Esophagus muscularis mucosa (tissue), 3 donors: ENCODE measurements at regions not wholly inside any gene's neighbourhood (a gene's known extent, or its start where the extent isn't known, plus 50 kb on each side); places are given as distances from the start of the nearest gene placed in this dataset.

Experiments
- CTCF ChIP-seq, 3 experiments: fragments of 200-600 bp in 2 of 3; fragments of 450-650 bp in 1 of 3; sonication (generic) in 2 of 3; IDR thresholded peaks; one replicate each; pipeline ENCODE4 v1.5.1; 2017 to 2019; ENCODE audit warnings: antibody characterized with exemption in 3 of 3, mild to moderate bottlenecking in 2 of 3, moderate library complexity in 1 of 3
- POLR2AphosphoS5 ChIP-seq, 2 donors: sonication (generic); formaldehyde crosslinking; IDR thresholded peaks; one replicate each; pipeline ENCODE4 v1.6.1; 2017; ENCODE audit warnings: antibody characterized with exemption in 2 of 2

- TF ChIP-seq CTCF (IDR thresholded peaks at IDR 0.05) (no peak), POLR2AphosphoS5 (IDR thresholded peaks at IDR 0.05) (no peak)
These were observed 183.6 kb downstream of the UTRN start for GRCh38 chr6:144468709-144469108.
